ENCODE measurements at regions not wholly inside any gene's neighbourhood (a gene's known extent, or its start where the extent isn't known, plus 50 kb on each side); places are given as distances from the start of the nearest gene placed in this dataset.

DNA sequence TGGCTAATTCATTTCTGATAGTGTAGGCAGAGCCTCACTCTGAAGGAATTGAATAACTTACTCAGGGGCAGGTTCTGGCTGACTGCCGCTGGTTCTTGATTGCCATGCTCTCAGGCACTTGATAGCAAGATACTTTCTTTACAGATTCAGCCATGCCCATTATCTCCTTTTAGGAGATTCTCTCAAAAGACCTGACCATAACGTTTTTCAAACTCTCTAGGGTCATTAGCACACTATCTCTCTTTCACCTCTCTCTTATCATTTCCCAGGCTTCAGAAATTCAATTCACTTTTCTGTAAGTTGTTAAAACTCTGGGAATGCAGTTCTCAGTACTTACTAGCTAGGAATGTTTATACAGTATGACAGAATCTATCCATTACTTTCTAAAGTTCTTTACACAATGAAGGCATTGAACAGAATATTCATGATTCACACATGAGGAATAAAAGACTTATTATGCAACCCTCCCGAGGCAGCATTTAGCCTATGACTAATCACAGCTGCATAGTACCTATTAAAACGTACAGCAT, 850.3 kb upstream of the CADM2 start:
- intact Hi-C loops (cut with DNase I) = no loop called here
- WGBS, 4 donors = 17 to 23% (median 19%) methylated on average over 4 of the region's 4 CpGs
- DNase-seq = no peak
- H3K36me3 ChIP-seq = no peaks in the 10 kb centered on the region
- no peak overlapping the region for H3K27ac ChIP-seq
- no peaks in the 10 kb centered on the region for H3K4me1 ChIP-seq
- no peak for ATAC-seq
- H3K9me3 ChIP-seq = peaks cover 0 to 4% (median 0%) of the 10 kb centered on the region in 12 donors
- H3K4me3 ChIP-seq = no peak overlapping the region
- TF ChIP-seq CTCF (IDR thresholded peaks at IDR 0.05) (no peak), POLR2A (IDR thresholded peaks at IDR 0.05) (no peak)
- H3K27me3 ChIP-seq = no peaks in the 10 kb centered on the region

DNA sequence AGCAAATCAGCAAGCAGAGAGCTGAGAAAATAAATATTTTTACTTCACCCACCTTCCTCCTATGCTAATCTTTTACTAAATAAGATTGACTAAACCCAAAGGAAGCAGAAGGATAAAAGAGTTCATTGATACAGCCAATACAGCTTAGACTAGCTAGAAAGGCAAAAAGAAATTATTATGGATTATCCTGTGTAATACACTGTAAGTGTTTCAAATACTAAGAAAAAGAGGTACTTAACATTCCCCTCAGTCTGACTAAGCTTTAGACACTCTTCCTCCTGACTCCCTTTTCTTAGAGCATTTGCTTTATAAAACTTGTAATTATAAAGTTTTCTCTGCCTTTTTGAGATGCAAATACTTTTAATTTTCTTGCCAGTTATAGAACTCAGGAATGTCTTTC, 848.9 kb upstream of the CADM2 start:
- Histone ChIP-seq H3K27me3 (no peaks in the 10 kb centered on the region), H3K4me1 (no peaks in the 10 kb centered on the region), H3K36me3 (no peaks in the 10 kb centered on the region), H3K27ac (no peak overlapping the region), H3K4me3 (no peak overlapping the region), H3K9me3 (peaks cover 0 to 9% (median 0%) of the 10 kb centered on the region in 12 donors)
- no peak for ATAC-seq
- intact Hi-C loops (cut with DNase I) = no loop called here
- TF ChIP-seq POLR2A (IDR thresholded peaks at IDR 0.05) (no peak), CTCF (IDR thresholded peaks at IDR 0.05) (no peak)
- DNase-seq = no peak

DNA sequence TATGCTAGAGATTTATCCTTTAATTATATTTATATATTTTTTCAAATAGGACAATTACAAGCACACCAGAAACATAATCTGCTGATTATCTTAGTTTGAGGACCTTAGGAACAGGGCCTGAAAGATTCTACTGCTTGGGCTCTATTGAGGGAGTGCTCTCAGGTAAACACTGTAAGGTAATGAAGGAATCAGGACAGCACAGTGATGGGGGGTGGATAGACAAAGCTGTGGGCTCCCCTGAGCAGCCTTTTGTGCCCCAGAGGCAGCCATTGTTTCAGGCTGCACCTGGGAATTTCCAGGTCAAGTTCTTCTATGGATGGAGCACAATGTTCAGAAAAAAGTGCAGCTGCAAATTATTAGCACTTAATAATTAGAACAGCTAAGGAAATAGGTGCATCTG, 848.0 kb upstream of the CADM2 start:
- peaks cover 0 to 14% (median 0%) of the 10 kb centered on the region in 12 donors for H3K9me3 ChIP-seq
- no peak overlapping the region for H3K27ac ChIP-seq
- intact Hi-C loops (cut with DNase I) = no loop called here
- H3K4me1 ChIP-seq = no peaks in the 10 kb centered on the region
- no peaks in the 10 kb centered on the region for H3K27me3 ChIP-seq
- TF ChIP-seq POLR2A (IDR thresholded peaks at IDR 0.05) (no peak), CTCF (IDR thresholded peaks at IDR 0.05) (no peak)
- no peak overlapping the region for H3K4me3 ChIP-seq
- H3K36me3 ChIP-seq = no peaks in the 10 kb centered on the region
- no peak for DNase-seq
- ATAC-seq = no peak

GRCh38 chr3:84125201-84125721, 833.5 kb upstream of the CADM2 start:
- WGBS, 4 donors = 91 to 100% (median 93%) methylated on average over 4 to 12 of the region's 12 CpGs
- ATAC-seq = no peak
- no peak overlapping the region for H3K4me3 ChIP-seq
- TF ChIP-seq POLR2A (IDR thresholded peaks at IDR 0.05) = no peak
- TF ChIP-seq CTCF (IDR thresholded peaks at IDR 0.05) = no peak
- peaks cover 0 to 7% (median 0%) of the 10 kb centered on the region in 12 donors for H3K9me3 ChIP-seq
- H3K27me3 ChIP-seq = no peaks in the 10 kb centered on the region
- DNase-seq = peak in 1 of 5 donors; percentile 40
- no peak overlapping the region for H3K27ac ChIP-seq
- intact Hi-C loops (cut with DNase I) = no loop called here
- no peaks in the 10 kb centered on the region for H3K4me1 ChIP-seq
- H3K36me3 ChIP-seq = no peaks in the 10 kb centered on the region
